ENCODE measurements at regions not wholly inside any gene's neighbourhood (a gene's known extent, or its start where the extent isn't known, plus 50 kb on each side); places are given as distances from the start of the nearest gene placed in this dataset.

DNA sequence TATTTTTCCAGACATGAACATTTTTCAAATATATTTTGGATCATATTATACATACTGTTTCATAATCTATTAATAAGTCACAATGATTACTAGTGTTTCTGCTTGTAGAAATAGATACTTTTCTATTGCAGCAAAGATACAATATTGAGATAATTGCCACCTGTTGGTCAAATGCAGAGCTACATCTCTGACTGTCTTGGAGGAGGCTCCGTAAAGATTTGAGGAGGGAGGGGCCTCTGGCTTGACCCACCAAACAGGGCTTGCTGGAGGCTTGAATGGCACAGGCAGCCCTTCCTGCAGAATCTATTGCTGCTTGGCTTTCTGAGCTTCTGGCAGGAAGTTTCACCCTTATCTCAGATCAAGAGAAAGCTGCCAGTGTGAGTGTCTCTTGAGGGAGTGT, 99.3 kb upstream of the ARMCX2 start:
- Histone ChIP-seq H2BK15ac (ENCODE audit: low read depth, low read length) (no peak overlapping the region), H3T11ph (ENCODE audit: low read length) (no peak overlapping the region), H3K56ac (ENCODE audit: insufficient read length, low read depth, low read length) (no peak overlapping the region), H3K23ac (ENCODE audit: insufficient read length, low read depth, low read length) (no peak overlapping the region), H3K4ac (ENCODE audit: low read depth, low read length) (no peak overlapping the region), H3K27me3 (ENCODE audit: insufficient read depth, low read length) (no peaks in the 10 kb centered on the region), H4K8ac (replicated peaks; ENCODE audit: insufficient read length, low read depth, low read length) (no peak overlapping the region), H3K9me3 (ENCODE audit: control insufficient read depth, low read depth, low read length) (peaks cover 22% of the 10 kb centered on the region), H3K79me2 (ENCODE audit: insufficient read depth, low read length) (no peaks in the 10 kb centered on the region), H2AFZ (ENCODE audit: low read length) (no peak overlapping the region), H4K91ac (ENCODE audit: insufficient read length, low read depth, low read length) (no peak overlapping the region), H3K9ac (ENCODE audit: extremely low read depth, insufficient read length, low read length) (no peak overlapping the region), H2BK20ac (ENCODE audit: low read depth, low read length, poor library complexity, severe bottlenecking) (no peak overlapping the region), H3K18ac (ENCODE audit: insufficient read length, low read depth, low read length) (no peak overlapping the region), H3K4me2 (ENCODE audit: insufficient read depth, insufficient read length, low read length) (no peak overlapping the region), H2BK5ac (ENCODE audit: insufficient read length, low read length) (no peak overlapping the region), H3K4me1 (ENCODE audit: insufficient read depth, low read length) (no peaks in the 10 kb centered on the region; the same call in 1 of the 2 replicates), H4K5ac (ENCODE audit: insufficient read length, low read depth, low read length) (no peak overlapping the region), H4K20me1 (ENCODE audit: control insufficient read depth, insufficient read depth, insufficient read length) (no peaks in the 10 kb centered on the region), H3K23me2 (ENCODE audit: insufficient read length, low read depth, low read length, poor library complexity, severe bottlenecking) (no peaks in the 10 kb centered on the region), H3K14ac (ENCODE audit: insufficient read depth, low read length) (no peak overlapping the region), H2BK120ac (ENCODE audit: low read depth, low read length, poor library complexity, severe bottlenecking) (no peak overlapping the region), H2AK5ac (ENCODE audit: insufficient read length, low read length) (no peak overlapping the region), H3K27ac (ENCODE audit: insufficient read length, low read depth, low read length) (no peak overlapping the region), H3K79me1 (ENCODE audit: insufficient read depth, low read depth, low read length, poor library complexity, severe bottlenecking) (no peaks in the 10 kb centered on the region), H2BK12ac (ENCODE audit: insufficient read length, low read depth, low read length) (no peak overlapping the region)
- Mint-ChIP-seq H3K36me3 (ENCODE audit: insufficient read depth in 1 of 3, low read depth in 3 of 3) (no peaks in the 10 kb centered on the region; a peak in 1 of 7 replicates), H3K27me3 (ENCODE audit: low read depth) (no peaks in the 10 kb centered on the region), H3K4me1 (peaks cover 17 to 33% of the 10 kb centered on the region in 2 experiments), H3K4me3 (no peak overlapping the region), H3K27ac (no peak overlapping the region), H3K9me3 (peaks cover 44 to 49% of the 10 kb centered on the region in 2 experiments)
- no CpG with 5 or more reads among the region's 1 CpG for WGBS (ENCODE audit: extremely low coverage, insufficient read length, low lambda C conversion rate)
- TF ChIP-seq, protein P1, sequence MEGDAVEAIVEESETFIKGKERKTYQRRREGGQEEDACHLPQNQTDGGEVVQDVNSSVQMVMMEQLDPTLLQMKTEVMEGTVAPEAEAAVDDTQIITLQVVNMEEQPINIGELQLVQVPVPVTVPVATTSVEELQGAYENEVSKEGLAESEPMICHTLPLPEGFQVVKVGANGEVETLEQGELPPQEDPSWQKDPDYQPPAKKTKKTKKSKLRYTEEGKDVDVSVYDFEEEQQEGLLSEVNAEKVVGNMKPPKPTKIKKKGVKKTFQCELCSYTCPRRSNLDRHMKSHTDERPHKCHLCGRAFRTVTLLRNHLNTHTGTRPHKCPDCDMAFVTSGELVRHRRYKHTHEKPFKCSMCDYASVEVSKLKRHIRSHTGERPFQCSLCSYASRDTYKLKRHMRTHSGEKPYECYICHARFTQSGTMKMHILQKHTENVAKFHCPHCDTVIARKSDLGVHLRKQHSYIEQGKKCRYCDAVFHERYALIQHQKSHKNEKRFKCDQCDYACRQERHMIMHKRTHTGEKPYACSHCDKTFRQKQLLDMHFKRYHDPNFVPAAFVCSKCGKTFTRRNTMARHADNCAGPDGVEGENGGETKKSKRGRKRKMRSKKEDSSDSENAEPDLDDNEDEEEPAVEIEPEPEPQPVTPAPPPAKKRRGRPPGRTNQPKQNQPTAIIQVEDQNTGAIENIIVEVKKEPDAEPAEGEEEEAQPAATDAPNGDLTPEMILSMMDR (conservative IDR thresholded peaks at IDR 0.05), result peak; percentile 62
- DNase-seq, result peak; percentile 82

All from H9 (cell line).